Fibroblast of pulmonary artery (primary cell): ENCODE measurements at regions not wholly inside any gene's neighbourhood (a gene's known extent, or its start where the extent isn't known, plus 50 kb on each side); places are given as distances from the start of the nearest gene placed in this dataset.

Source experiments
- DNase-seq: peaks from one replicate; pipeline ENCODE4 v3.0.0-alpha.2; 2010; ENCODE audit warnings: low read depth
- H3K4me3 ChIP-seq: replicated peaks from 2 replicates; pipeline ENCODE4 v1.5.1; 2011; ENCODE audit warnings: low read depth, mild to moderate bottlenecking, control low read depth, low read length, moderate library complexity
- TF ChIP-seq, protein P1 (sequence below): IDR thresholded peaks from 2 replicates; pipeline ENCODE4 v1.5.1; 2011; ENCODE audit warnings: mild to moderate bottlenecking, control low read depth, low read length, inconsistent platforms; ENCODE audit errors: missing control alignments

DNA sequence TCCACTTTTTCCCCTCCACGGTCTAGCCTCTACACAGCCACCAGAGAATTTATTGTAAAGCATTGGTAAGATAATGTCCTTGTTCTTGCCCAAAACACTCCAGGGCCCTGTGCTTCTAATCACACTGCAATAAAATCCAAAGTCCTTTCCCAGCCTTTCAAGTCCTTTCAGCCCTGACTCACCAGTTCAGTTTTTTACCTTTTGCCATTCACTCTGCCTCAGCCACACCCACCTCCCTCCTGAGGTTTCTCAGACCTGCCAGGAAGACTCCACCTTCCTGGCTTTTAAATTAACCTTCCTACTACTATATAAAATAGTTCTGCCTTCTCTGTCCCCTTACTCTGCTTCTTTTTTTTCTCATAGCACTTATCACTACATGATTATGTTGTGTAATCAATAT, 91.0 kb upstream of the ARHGAP32 start:
- no peak overlapping the region for H3K4me3 ChIP-seq
- no peak for DNase-seq
- TF ChIP-seq, protein P1, sequence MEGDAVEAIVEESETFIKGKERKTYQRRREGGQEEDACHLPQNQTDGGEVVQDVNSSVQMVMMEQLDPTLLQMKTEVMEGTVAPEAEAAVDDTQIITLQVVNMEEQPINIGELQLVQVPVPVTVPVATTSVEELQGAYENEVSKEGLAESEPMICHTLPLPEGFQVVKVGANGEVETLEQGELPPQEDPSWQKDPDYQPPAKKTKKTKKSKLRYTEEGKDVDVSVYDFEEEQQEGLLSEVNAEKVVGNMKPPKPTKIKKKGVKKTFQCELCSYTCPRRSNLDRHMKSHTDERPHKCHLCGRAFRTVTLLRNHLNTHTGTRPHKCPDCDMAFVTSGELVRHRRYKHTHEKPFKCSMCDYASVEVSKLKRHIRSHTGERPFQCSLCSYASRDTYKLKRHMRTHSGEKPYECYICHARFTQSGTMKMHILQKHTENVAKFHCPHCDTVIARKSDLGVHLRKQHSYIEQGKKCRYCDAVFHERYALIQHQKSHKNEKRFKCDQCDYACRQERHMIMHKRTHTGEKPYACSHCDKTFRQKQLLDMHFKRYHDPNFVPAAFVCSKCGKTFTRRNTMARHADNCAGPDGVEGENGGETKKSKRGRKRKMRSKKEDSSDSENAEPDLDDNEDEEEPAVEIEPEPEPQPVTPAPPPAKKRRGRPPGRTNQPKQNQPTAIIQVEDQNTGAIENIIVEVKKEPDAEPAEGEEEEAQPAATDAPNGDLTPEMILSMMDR = no peak

DNA sequence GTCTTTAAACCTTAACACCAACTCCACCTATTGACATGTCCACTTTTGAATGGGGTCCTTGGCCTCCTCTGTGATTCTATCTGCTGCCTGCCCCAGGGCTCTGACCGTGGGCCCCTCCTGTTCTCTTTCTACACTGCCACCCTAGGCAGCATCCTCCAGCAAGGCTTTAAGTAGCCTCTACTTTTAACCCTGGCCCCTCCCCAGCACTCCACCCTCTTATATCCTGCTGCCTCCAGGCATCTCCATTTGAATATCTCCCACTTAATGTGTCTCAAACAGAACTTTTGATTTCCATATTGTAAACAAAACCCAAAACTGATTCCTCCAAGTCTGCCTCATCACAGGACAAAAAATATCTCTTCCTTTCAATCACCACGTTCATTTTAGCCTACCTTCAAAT, 90.5 kb upstream of the ARHGAP32 start:
- TF ChIP-seq, protein P1 = no peak
- no peak for DNase-seq
- H3K4me3 ChIP-seq = no peak overlapping the region

DNA sequence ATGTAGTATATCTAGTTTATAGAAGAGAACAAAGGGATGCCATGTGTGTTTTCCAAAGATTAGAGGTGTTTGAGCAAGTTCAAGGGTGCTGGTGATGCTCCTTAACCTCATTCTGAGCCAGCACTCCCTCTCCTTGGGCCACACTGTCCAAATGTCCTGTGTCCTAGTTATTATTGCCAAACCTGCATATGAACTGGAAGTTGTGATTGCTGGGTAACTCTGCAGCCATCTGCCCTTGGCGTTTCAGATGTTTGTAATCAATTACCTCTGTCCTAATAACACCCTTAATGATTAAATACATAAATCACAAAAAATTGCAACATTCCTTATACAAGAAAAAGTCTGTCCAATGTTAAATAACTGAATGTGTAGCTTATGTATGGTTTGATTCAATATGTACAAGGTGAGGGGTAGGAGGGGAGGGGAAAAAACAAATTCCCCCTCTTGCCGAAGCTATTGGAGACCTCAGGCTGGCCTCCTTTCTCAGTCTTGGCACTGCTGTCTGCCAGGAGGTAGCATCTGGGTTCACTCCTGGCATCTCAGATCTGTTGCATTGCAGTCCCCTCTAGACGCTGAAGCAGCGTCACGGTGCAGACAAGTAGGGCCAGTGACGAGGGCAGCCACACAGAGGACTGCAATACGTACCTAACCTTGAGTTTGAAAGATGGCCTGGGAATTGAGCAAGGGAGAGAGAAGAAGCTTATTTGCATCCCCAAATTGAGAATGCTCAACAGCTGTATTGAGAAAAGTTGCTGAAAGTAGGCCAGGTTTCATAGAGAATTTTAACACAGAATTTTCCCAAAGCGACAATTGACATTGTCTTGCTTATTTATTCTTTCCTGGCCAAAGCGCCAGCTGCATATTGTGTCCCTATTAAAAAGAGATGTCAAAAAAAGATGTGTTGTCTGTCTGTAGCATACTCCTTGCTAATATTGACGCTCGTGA, 89.6 kb upstream of the ARHGAP32 start:
- no peak for DNase-seq
- TF ChIP-seq, protein P1 = no peak
- H3K4me3 ChIP-seq = no peak overlapping the region

DNA sequence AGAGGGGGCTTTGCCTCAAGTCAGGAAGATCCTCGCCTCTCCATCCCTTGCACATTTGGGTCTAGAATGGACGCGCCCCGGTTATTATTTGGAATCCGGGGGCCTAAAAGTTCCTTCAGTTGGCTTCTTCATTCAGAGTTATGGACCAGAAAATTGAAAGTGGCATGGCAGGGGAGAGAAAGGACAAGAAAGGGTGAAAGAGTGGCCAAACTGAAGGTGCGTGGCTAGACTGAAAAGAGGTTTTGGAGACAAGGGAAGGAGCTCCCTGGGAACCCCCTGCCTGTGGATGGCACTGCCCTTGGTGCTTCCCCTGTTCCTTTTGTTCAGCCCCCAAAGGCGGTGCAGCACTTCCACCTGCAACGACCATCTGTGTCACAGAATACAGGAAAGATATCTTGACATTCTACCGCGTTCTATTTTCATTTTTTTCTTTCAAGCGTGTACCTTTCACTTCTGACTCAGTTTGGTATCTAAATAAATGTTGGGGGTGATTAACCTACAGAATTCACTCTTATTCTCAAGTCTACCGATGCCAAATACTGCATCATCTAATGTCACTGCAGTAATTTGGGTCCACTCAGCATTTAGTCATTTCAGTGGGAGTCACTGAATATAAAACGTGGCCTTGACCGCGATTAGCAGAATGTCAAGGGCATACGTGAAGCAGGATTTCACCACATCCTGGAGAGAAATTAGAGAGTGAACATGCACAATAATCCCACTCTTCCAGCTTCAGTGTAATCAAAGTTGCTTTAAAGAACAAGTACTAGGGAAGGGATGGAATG, 88.1 kb upstream of the ARHGAP32 start:
- TF ChIP-seq, protein P1 = no peak
- peak overlapping the region; percentile 62 for H3K4me3 ChIP-seq
- DNase-seq = peak; percentile 29

DNA sequence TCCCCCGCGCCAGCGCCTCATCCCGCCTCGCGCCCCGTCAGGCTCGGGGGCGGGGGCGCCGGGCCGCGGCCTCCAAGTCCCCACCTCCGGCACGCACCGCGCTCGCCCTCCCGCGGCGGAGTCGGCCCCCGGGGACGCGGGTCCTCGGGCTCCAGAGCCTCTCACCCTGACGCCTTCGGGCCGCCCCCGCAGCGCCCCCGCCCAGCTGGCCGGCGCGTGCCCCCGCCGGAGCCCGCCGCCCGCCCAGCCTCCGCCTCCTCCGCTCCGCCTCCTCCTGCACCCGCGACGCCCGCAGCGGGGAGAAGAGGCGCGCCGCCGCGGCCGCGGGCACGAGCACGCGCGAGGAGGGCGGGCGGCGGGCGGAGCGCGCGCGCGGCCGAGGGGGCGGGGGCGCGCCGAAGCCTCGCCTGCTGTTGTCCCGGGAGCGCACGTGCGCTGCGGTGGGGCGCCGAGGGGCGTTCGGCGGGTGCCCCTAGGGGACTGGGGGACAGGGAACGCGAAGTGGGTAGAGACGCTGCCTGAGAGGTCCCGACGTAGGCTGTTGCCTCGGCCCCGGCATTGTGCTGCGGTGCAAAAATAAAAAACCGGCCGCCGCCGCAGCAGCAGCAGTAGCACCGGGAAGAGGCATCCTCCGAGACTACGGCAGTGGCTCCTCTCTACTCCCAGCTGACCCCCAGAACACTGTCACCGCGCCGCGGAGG, 87.4 kb upstream of the ARHGAP32 start:
- peak; percentile 81 for DNase-seq
- H3K4me3 ChIP-seq = peak overlapping the region; percentile 62
- TF ChIP-seq, protein P1 = no peak

DNA sequence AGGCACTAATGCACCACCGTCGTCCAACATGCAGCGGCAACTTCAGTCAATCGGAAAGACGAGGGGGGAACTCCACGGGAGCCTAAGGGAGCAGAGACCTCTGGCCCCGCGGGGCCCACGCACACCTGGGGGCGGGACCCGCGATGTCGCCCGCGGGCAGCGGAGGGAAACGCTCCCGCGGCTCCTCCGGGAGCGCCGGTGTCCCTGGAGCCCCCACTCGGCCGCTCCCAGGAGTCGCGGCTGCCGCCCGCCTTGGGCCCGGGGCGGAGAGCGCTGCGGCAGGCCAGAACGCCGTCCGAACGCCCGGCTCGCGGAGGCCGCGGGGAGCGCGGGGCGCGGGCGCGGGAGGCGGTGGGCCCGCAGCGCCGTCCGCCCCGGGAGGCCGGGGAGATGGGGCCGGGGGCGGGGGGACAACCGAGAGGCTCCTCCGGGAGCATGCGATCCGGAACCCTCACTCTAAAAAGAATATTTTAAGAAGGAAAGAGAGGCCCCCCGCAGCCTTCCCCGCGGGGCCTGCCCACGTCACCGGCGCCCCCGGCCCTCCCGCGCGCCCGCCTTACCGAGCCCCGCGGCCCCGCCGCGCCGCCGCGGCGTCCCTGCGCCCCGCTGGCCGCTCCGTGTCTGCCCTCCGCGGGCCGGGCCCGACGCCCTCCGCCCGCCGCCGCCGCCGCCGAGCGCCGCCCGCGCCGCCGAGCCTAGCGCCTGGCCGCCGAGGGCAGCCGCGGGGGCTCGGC, 86.6 kb upstream of the ARHGAP32 start:
- DNase-seq = no peak
- TF ChIP-seq, protein P1 = no peak
- H3K4me3 ChIP-seq = peak overlapping the region; percentile 61
